ENCODE measurements at regions not wholly inside any gene's neighbourhood (a gene's known extent, or its start where the extent isn't known, plus 50 kb on each side); places are given as distances from the start of the nearest gene placed in this dataset.
"Not testable (repeated sequence)": the region's sequence is repeated elsewhere in the genome, so short reads cannot be mapped to it uniquely, and the experiment has no call there.

DNA sequence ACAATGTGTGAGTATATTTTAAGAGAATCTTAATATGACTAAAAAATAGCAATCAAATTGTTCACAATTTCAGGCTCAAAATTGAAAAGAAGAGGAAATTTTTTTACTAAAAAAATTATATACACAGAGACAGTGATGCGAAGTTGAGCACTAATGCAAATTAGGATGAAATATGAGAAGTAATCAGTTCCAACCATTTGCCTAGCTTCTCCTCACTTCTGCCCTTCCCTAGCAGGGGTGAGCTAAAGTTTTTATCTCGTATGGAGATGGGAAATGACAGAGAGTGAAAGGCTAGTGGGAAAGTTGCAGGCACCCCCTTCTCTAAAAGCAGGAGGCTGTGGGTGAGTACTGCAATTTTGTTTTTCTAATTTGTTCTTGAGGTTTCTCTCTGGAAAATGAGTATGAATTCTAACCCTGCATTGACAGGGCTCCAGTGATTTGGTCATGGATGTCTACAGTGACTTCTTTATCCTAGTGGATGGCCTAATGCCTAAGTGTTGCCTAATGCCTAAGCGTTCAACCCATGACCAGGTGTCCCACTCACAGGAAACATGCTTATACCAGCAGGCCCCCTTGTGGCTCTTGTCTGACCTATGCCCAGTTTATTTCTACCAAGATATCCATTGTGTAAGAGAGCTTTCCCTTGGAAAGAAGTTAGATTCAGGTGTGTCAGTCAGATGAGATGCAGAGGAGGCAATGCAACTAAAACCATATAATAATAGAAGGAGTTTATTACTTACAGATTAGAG, 78.0 kb upstream of the HNMT start:
- no peaks in the 10 kb centered on the region for H3K36me3 Mint-ChIP-seq
- DNase-seq, result no peak
- H3K4me1 Mint-ChIP-seq, result no peaks in the 10 kb centered on the region
- no peak overlapping the region for H3K4me3 Mint-ChIP-seq
- H3K27me3 Mint-ChIP-seq, result peaks cover 6 to 13% of the 10 kb centered on the region in 2 donors
- no peak for ATAC-seq (replicated peaks)
- no peak overlapping the region for H3K27ac Mint-ChIP-seq
- peaks cover 0 to 3% of the 10 kb centered on the region in 2 donors for H3K9me3 Mint-ChIP-seq

DNA sequence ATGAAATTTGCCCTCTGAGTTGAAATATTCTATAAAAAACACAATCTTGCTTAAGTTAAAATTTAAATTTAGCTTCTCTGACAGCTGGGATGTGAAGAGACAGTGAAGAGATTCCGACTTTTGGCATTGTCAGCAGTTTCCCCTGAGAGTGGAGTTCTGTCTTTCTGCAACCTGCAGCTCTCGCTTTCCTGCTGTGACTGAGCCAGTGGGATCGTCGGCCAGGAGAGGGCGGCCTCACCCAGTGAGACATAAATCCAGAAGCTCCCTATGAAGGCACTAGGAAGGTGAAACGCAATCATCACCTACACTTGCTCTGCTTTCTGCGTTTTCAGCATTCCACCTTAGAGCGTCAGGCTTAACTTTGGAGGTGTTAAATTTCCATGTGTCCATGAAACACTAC, 75.4 kb upstream of the HNMT start:
- Mint-ChIP-seq H3K36me3 (no peaks in the 10 kb centered on the region), H3K27me3 (peaks cover 6 to 13% of the 10 kb centered on the region in 2 donors), H3K4me3 (no peak overlapping the region), H3K27ac (no peak overlapping the region), H3K4me1 (no peaks in the 10 kb centered on the region), H3K9me3 (no peaks in the 10 kb centered on the region)
- DNase-seq (no peak), ATAC-seq (replicated peaks) (no peak)

DNA sequence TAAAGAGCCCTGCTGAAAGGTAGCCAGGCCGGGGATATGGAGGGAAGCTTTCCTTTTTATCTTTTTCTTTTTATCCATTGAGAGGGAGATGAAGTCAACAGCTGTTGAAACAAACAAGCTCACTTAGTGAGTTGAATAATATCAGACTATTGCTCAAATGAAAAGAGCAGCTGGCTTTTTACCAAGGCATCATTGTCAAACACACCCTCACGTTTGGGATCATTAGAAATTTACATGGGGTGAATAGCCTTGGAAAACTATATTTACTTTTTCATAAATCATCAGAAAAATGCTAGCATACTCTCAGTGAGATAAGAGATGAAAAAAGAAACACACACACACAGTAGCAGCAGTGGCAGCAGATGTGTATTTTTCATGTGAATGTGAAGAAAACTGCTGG, 71.5 kb upstream of the HNMT start:
- Mint-ChIP-seq H3K9me3 (no peaks in the 10 kb centered on the region), H3K4me3 (no peak overlapping the region), H3K27ac (no peak overlapping the region)

DNA sequence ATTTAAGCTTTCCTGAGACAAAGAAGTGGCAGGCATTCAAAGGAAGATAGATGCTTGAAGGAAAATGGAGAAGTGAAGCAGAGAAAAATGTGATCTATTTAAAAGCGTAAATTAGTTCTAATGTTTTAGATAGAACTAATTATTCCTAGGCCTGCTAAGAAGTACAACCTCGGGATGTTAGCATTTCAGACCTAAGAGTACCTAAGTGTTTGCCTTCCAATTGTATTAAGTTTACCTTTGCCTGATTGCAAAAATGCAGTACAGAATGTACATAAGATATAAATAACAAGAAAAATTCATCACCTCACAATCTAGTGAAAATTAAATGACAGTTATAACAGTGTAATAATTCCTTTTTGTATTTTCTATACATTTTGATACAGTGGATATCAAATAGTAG, 71.1 kb upstream of the HNMT start:
- Mint-ChIP-seq H3K9me3 (no peaks in the 10 kb centered on the region), H3K36me3 (no peaks in the 10 kb centered on the region), H3K27ac (no peak overlapping the region), H3K4me1 (no peaks in the 10 kb centered on the region), H3K27me3 (peaks cover 0 to 5% of the 10 kb centered on the region in 2 donors), H3K4me3 (no peak overlapping the region)
- ATAC-seq (replicated peaks) (no peak), DNase-seq (no peak)

More for the DNA sequence above, 71.5 kb upstream of the HNMT start:
- ATAC-seq (replicated peaks) (no peak), DNase-seq (no peak)
- no peaks in the 10 kb centered on the region for H3K4me1 Mint-ChIP-seq
- H3K27me3 Mint-ChIP-seq, result peaks cover 0 to 5% of the 10 kb centered on the region in 2 donors
- H3K36me3 Mint-ChIP-seq, result no peaks in the 10 kb centered on the region

DNA sequence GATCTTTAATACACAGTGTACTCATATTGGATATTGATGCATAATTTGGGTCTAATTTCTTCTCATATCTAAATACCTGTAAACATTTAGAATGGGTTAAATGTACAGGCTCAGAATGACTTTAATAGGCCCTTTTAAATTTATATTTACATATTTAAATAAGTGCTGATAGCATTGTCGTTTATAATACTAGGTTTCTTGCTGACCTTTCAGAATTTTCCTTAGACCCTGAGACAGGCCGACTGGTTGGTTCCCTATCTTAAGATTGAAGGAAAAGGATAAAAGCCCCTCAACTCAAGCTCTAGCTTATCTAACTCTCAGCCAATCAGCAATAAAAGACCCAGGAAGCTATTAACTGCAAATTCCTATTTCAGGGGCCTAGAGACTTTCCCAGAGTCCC, 67.8 kb upstream of the HNMT start:
- Mint-ChIP-seq H3K27me3 (peaks cover 0 to 5% of the 10 kb centered on the region in 2 donors), H3K36me3 (no peaks in the 10 kb centered on the region), H3K4me1 (no peaks in the 10 kb centered on the region), H3K4me3 (no peak overlapping the region), H3K27ac (no peak overlapping the region), H3K9me3 (no peaks in the 10 kb centered on the region)
- DNase-seq (no peak), ATAC-seq (replicated peaks) (no peak)

DNA sequence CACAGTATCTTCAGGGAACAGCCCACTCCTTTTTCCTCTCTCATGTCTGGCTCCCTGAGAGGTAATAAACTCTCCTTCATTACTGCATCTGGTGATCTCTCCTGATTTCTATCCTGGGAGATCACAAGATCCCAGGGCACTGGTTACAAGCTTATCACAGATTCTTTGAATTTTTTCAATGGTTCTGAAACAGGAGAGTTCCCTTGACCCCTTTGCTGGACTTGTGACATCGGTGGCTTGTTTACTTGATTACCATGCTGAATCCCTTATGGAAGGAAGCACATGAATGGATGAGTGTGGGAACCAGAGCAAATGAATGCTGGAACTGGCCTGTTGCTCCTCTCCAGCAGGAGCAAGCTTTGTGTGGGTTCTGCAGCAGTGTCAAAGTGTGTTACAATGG, 67.2 kb upstream of the HNMT start:
- Mint-ChIP-seq H3K27me3 (peaks cover 0 to 5% of the 10 kb centered on the region in 2 donors), H3K27ac (no peak overlapping the region), H3K9me3 (no peaks in the 10 kb centered on the region), H3K36me3 (no peaks in the 10 kb centered on the region), H3K4me3 (no peak overlapping the region), H3K4me1 (no peaks in the 10 kb centered on the region)
- ATAC-seq (replicated peaks) (no peak), DNase-seq (no peak)

DNA sequence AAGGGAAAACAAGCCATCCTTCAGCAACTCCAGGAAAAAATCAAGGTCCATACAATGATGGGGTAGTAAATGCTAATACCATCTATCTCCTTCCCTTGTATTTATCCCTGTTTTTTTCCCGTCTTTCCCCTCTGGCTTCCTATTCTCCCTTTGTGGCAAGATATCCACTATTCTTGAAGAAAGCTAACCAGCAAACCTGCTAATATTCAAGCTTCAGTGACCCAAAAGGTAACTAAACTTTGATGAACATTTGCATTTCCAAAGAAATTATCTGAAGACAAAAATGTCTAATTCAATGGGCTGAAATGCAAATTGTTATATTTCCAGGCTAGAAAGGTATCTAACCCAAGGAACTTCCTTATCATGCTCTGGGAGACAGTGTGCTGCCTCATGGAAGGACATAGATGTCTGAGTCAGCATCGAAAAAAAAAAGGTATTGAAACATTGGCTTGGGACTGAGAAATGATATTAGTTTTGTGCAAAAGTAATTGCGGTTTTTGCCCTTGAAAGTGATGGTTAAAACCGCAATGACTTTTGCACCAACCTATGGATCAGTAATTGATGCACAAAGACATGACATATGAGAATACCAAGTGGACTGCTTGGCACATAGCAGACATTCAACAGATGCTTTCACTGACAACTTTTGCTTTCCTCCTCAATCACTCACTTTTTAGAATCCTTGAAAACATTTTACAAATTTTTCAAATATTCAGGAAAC, 63.7 kb upstream of the HNMT start:
- ATAC-seq (replicated peaks) (no peak), DNase-seq (no peak)
- no peak overlapping the region for H3K27ac Mint-ChIP-seq
- H3K4me1 Mint-ChIP-seq, result no peaks in the 10 kb centered on the region
- no peaks in the 10 kb centered on the region for H3K9me3 Mint-ChIP-seq
- H3K4me3 Mint-ChIP-seq, result no peak overlapping the region
- peaks cover 0 to 5% of the 10 kb centered on the region in 2 donors for H3K27me3 Mint-ChIP-seq
- H3K36me3 Mint-ChIP-seq, result no peaks in the 10 kb centered on the region

DNA sequence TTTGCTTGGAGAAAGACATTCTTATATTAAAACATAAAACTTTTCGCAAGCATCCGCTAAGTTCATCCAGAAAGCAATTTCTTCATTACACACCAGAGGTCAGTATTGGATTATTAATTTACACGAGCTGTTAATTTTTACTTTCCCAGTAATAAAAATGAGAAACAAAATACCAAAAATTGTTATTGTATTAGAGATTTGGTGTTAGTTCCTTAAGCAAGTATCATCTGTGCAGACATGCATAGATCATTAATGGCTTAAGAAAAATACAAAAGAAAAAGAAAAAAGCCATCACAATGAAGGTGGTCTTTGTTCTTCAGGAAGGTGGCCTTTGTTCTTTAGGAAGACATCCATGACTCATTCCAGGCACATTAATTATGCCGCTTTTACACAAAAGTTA, 53.6 kb upstream of the HNMT start:
- ATAC-seq (replicated peaks) (no peak), DNase-seq (no peak)
- no peaks in the 10 kb centered on the region for H3K27me3 Mint-ChIP-seq
- no peaks in the 10 kb centered on the region for H3K9me3 Mint-ChIP-seq
- H3K27ac Mint-ChIP-seq, result no peak overlapping the region
- H3K4me3 Mint-ChIP-seq, result no peak overlapping the region
- no peaks in the 10 kb centered on the region for H3K36me3 Mint-ChIP-seq
- no peaks in the 10 kb centered on the region for H3K4me1 Mint-ChIP-seq

DNA sequence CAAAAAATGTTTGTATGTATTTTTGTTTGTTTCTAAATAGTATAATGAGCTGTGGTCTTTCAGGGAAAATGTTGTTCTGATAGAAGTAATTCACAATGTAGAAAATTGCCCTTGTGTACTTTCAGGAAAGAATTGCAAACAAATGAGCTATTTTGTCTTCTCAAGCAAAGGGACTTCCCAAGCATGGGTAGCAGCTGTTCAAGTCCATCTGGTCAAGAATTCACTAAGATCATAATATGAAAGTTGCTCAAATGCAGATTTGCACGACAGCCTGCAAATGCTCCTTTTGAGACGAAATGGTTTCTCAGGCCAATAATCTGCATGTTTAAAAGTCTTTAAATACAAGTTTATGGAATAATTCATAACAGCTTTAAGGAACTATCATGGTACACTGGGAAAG, 51.9 kb upstream of the HNMT start:
- no peaks in the 10 kb centered on the region for H3K4me1 Mint-ChIP-seq
- ATAC-seq (replicated peaks) (no peak), DNase-seq (no peak)
- H3K36me3 Mint-ChIP-seq, result no peaks in the 10 kb centered on the region
- H3K9me3 Mint-ChIP-seq, result no peaks in the 10 kb centered on the region
- H3K4me3 Mint-ChIP-seq, result no peak overlapping the region
- H3K27ac Mint-ChIP-seq, result no peak overlapping the region
- H3K27me3 Mint-ChIP-seq, result no peaks in the 10 kb centered on the region

DNA sequence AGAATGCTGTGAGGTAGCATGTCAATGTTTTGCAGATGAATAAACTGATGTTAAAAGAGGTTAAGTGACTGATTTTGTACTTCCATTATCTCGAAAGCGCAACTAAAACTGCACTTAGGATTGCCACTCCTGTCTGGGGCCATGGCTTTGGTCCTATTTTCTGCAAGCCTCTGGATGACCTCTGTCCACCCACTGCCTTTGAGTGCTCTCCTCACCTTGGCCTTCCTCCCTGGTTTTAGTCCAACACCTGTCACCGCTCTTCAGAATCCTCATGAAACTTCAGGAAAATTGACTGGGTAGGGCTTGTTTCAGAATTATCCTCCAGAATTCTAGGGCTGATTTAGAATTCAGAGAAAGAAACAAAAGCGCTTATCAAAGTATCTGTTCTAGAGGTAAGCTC, 51.1 kb upstream of the HNMT start:
- Mint-ChIP-seq H3K4me1 (no peaks in the 10 kb centered on the region), H3K27ac (no peak overlapping the region), H3K27me3 (no peaks in the 10 kb centered on the region), H3K4me3 (no peak overlapping the region), H3K36me3 (no peaks in the 10 kb centered on the region), H3K9me3 (no peaks in the 10 kb centered on the region)
- ATAC-seq (replicated peaks), result no peak
- DNase-seq, result no peak

DNA sequence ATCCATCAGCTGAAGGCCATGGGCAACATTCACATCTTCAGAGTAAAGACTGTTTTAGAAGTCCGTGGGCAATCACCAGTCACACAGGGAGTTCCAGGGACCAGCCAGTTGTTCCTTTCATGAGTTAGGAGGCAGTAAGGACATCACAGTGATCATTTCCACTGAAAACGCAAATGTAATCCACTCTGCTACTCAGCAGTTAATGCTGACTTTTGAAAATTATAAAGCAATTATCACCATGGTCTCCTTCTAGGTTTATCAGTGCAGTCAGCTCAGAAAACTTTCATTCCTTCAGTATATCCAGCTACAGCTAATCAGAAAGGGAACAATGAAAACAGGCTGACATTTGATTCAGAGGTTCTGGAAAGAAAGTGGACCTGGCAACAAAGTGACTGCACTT, 50.6 kb upstream of the HNMT start:
- H3K27me3 Mint-ChIP-seq; H3K4me3 Mint-ChIP-seq; H3K9me3 Mint-ChIP-seq; DNase-seq; H3K36me3 Mint-ChIP-seq; H3K4me1 Mint-ChIP-seq; H3K27ac Mint-ChIP-seq; ATAC-seq (replicated peaks): not testable (repeated sequence)
